H1 (cell line): ENCODE measurements at regions not wholly inside any gene's neighbourhood (a gene's known extent, or its start where the extent isn't known, plus 50 kb on each side); places are given as distances from the start of the nearest gene placed in this dataset.

Source experiments
- CTCF ChIA-PET: fragments of 300-600 bp; sonication (Branson Sonifier 250); formaldehyde crosslinking; loops from one replicate; lab custom pipeline; 2021; ENCODE audit not compliant: partially characterized antibody; lab: Charles Lee
- POLR2A ChIA-PET: fragments of 300-600 bp; sonication (Branson Sonifier 250); formaldehyde crosslinking; loops from one replicate; lab custom pipeline; 2021; ENCODE audit warnings: inconsistent platforms; ENCODE audit not compliant: partially characterized antibody; lab: Charles Lee
- DNase-seq, 2 experiments: peaks; one replicate each; pipeline versions ENCODE4 v3.0.0 to v3.0.0-alpha.2; 2010 to 2022; ENCODE audit warnings: low spot score in 2 of 2, low read depth in 1 of 2, mixed read lengths in 1 of 2
- FAIRE-seq: peaks from 2 replicates; lab custom pipeline; 2011; peaks lifted over from hg19 to GRCh38; lab: Jason Lieb, UNC
- H2AFZ ChIP-seq: 2 replicates; pipeline ENCODE4 v1.8.1; 2012; ENCODE audit warnings: low read length, inconsistent platforms
- H2AK5ac ChIP-seq: 2 replicates; pipeline ENCODE4 v1.6.1; 2013; ENCODE audit warnings: low read depth, low read length
- H2BK120ac ChIP-seq: replicated peaks from 2 replicates; pipeline ENCODE3; 2013; ENCODE audit warnings: low read depth, low read length, inconsistent platforms
- H2BK12ac ChIP-seq: 2 replicates; pipeline ENCODE4 v1.6.1; 2013; ENCODE audit warnings: low read depth, low read length
- H2BK15ac ChIP-seq: 2 replicates; pipeline ENCODE4 v1.6.1; 2013; ENCODE audit warnings: low read length
- H2BK20ac ChIP-seq: 2 replicates; pipeline ENCODE4 v1.6.1; 2013; ENCODE audit warnings: low read length
- H2BK5ac ChIP-seq: 2 replicates; pipeline ENCODE4 v1.6.1; 2013; ENCODE audit warnings: low read depth, low read length
- H3K14ac ChIP-seq: 2 replicates; pipeline ENCODE4 v1.6.1; 2013; ENCODE audit warnings: inconsistent platforms; ENCODE audit not compliant: insufficient read length
- H3K18ac ChIP-seq: 2 replicates; pipeline ENCODE4 v1.6.1; 2013; ENCODE audit warnings: low read length; ENCODE audit errors: extremely low read depth
- H3K23ac ChIP-seq: 2 replicates; pipeline ENCODE4 v1.6.1; 2013; ENCODE audit warnings: inconsistent platforms; ENCODE audit not compliant: insufficient read length
- H3K23me2 ChIP-seq: 2 replicates; pipeline ENCODE4 v1.6.1; 2013; ENCODE audit warnings: low read depth, low read length
- H3K27ac ChIP-seq: 2 replicates; pipeline ENCODE4 v1.6.1; 2011; ENCODE audit warnings: low read depth, low read length, inconsistent platforms
- H3K27me3 ChIP-seq, 4 experiments: replicated peaks in 1 of 4; 1 replicate in 1 of 4; 2 replicates in 3 of 4; pipeline versions ENCODE4 v1.6.1 to v1.8.1; 2011 to 2013; ENCODE audit warnings: low read length in 3 of 4, mild to moderate bottlenecking in 3 of 4, inconsistent platforms in 2 of 4, mixed read lengths in 2 of 4, moderate library complexity in 1 of 4; ENCODE audit not compliant: control insufficient read depth in 3 of 4, insufficient read depth in 3 of 4; ENCODE audit errors: extremely low read depth in 1 of 4
- H3K36me3 ChIP-seq, 4 experiments: 2 replicates each; pipeline versions ENCODE4 v1.6.1 to v1.8.1; 2011 to 2013; ENCODE audit warnings: mild to moderate bottlenecking in 4 of 4, low read length in 3 of 4, moderate library complexity in 2 of 4, control low read depth in 1 of 4, inconsistent platforms in 1 of 4; ENCODE audit not compliant: insufficient read depth in 4 of 4, control insufficient read depth in 2 of 4
- H3K4ac ChIP-seq: replicated peaks from 2 replicates; pipeline ENCODE3; 2013; ENCODE audit warnings: low read length, low read depth, mixed read lengths, inconsistent platforms; ENCODE audit not compliant: insufficient read length
- H3K4me1 ChIP-seq, 4 experiments: replicated peaks in 1 of 4; 1 replicate in 1 of 4; 2 replicates in 3 of 4; pipeline versions ENCODE4 v1.6.1 to v1.8.1; 2011 to 2013; ENCODE audit warnings: low read length in 3 of 4, inconsistent platforms in 2 of 4, mixed read lengths in 1 of 4; ENCODE audit not compliant: insufficient read depth in 4 of 4, control insufficient read depth in 3 of 4
- H3K4me2 ChIP-seq, 2 experiments: 2 replicates each; pipeline versions ENCODE4 v1.6.1 to v1.8.1; 2011 to 2013; ENCODE audit warnings: low read depth in 2 of 2, low read length in 2 of 2, control low read depth in 1 of 2, inconsistent platforms in 1 of 2, mild to moderate bottlenecking in 1 of 2; ENCODE audit not compliant: insufficient read depth in 1 of 2
- H3K4me3 ChIP-seq, 4 experiments: fragments of 200-600, 300-600 bp in 1 of 4; sonication (generic), shearing (Covaris generic), sonication (Bioruptor Twin) in 1 of 4; 2 replicates each; pipeline versions ENCODE4 v1.5.1 to v1.8.1; 2011 to 2016; ENCODE audit warnings: low read length in 4 of 4, low read depth in 3 of 4, control low read depth in 2 of 4, inconsistent platforms in 2 of 4, mild to moderate bottlenecking in 2 of 4, mixed read lengths in 1 of 4, moderate library complexity in 1 of 4; ENCODE audit not compliant: insufficient read depth in 2 of 4; ENCODE audit errors: extremely low read depth in 1 of 4
- H3K56ac ChIP-seq: replicated peaks from 2 replicates; pipeline ENCODE3; 2013; ENCODE audit warnings: low read depth, mild to moderate bottlenecking, mixed read lengths, low read length, inconsistent platforms; ENCODE audit not compliant: insufficient read length
- H3K79me1 ChIP-seq: 2 replicates; pipeline ENCODE4 v1.6.1; 2013; ENCODE audit warnings: low read depth, low read length, control low read depth
- H3K79me2 ChIP-seq, 2 experiments: 2 replicates each; pipeline versions ENCODE4 v1.6.1 to v1.8.1; 2012 to 2013; ENCODE audit warnings: low read length in 2 of 2, mild to moderate bottlenecking in 2 of 2, inconsistent platforms in 1 of 2; ENCODE audit not compliant: insufficient read depth in 2 of 2, control insufficient read depth in 1 of 2
- H3K9ac ChIP-seq, 4 experiments: replicated peaks in 1 of 4; 1 replicate in 1 of 4; 2 replicates in 3 of 4; pipeline versions ENCODE4 v1.6.1 to v1.8.1; 2011 to 2013; ENCODE audit warnings: low read depth in 3 of 4, low read length in 3 of 4, control low read depth in 2 of 4, mild to moderate bottlenecking in 2 of 4, moderate library complexity in 2 of 4, inconsistent platforms in 1 of 4; ENCODE audit errors: extremely low read depth in 1 of 4
- H3K9me3 ChIP-seq, 2 experiments: 2 replicates each; pipeline versions ENCODE4 v1.6.1 to v1.8.1; 2012 to 2013; ENCODE audit warnings: mild to moderate bottlenecking in 2 of 2, moderate library complexity in 2 of 2, control low read depth in 1 of 2, inconsistent platforms in 1 of 2, low read depth in 1 of 2, low read length in 1 of 2, mixed read lengths in 1 of 2; ENCODE audit not compliant: insufficient read depth in 2 of 2
- H4K20me1 ChIP-seq, 2 experiments: replicated peaks in 1 of 2; 2 replicates each; pipeline versions ENCODE3 to v1.8.1; 2011 to 2013; ENCODE audit warnings: inconsistent platforms in 2 of 2, low read length in 2 of 2, mild to moderate bottlenecking in 1 of 2; ENCODE audit not compliant: insufficient read depth in 2 of 2, control insufficient read depth in 1 of 2
- H4K5ac ChIP-seq: 2 replicates; pipeline ENCODE4 v1.6.1; 2013; ENCODE audit warnings: low read length, low read depth, mixed read lengths, inconsistent platforms; ENCODE audit not compliant: insufficient read length
- H4K8ac ChIP-seq: 2 replicates; pipeline ENCODE4 v1.8.0; 2013; ENCODE audit warnings: mild to moderate bottlenecking, moderate library complexity, low read length, inconsistent platforms; ENCODE audit not compliant: insufficient read depth; ENCODE audit errors: extremely low read depth
- H4K91ac ChIP-seq: replicated peaks from 2 replicates; pipeline ENCODE3; 2013; ENCODE audit warnings: low read length, mixed read lengths, inconsistent platforms; ENCODE audit not compliant: insufficient read length
- CBX5 ChIP-seq: fragments of 300-800, 300-1000 bp; sonication (generic); IDR thresholded peaks from 2 replicates; pipeline ENCODE4 v1.7.1; 2016; ENCODE audit warnings: antibody characterized with exemption, low read length, low read depth
- CHD2 ChIP-seq: IDR thresholded peaks from 2 replicates; pipeline ENCODE4 v1.6.1; 2012; ENCODE audit warnings: low read length, improper control_type of control experiment
- NANOG ChIP-seq: IDR thresholded peaks from 2 replicates; pipeline ENCODE4 v1.6.1; 2011; ENCODE audit warnings: low read length, low read depth, mild to moderate bottlenecking, inconsistent platforms; ENCODE audit not compliant: insufficient read depth, poor library complexity, severe bottlenecking
- PHF8 ChIP-seq: fragments of 200-600 bp; sonication (generic); conservative IDR thresholded peaks from 2 replicates; pipeline ENCODE4 v1.7.1; 2012; ENCODE audit warnings: low read depth, mild to moderate bottlenecking, inconsistent platforms, low read length, moderate library complexity
- RFX5 ChIP-seq: IDR thresholded peaks from 2 replicates; pipeline ENCODE4 v1.6.1; 2011; ENCODE audit warnings: low read depth, low read length, improper control_type of control experiment, borderline replicate concordance
- RNF2 ChIP-seq: fragments of 200-900, 300-1000 bp; sonication (generic); IDR thresholded peaks from 2 replicates; pipeline ENCODE4 v1.7.1; 2016; ENCODE audit warnings: borderline replicate concordance, low read depth, mild to moderate bottlenecking, antibody characterized with exemption, low read length; ENCODE audit not compliant: poor library complexity, severe bottlenecking; ENCODE audit errors: missing control alignments
- SAP30 ChIP-seq: fragments of 300-600 bp; sonication (generic); IDR thresholded peaks from 2 replicates; pipeline ENCODE4 v1.7.1; 2012; ENCODE audit warnings: low read length, moderate library complexity, mild to moderate bottlenecking, inconsistent platforms; ENCODE audit not compliant: insufficient read depth, insufficient replicate concordance
- SIN3A ChIP-seq, 2 experiments: IDR thresholded peaks in 1 of 2; conservative IDR thresholded peaks in 1 of 2; 2 replicates each; pipeline ENCODE4 v1.6.1; 2011 to 2012; ENCODE audit warnings: low read length in 2 of 2, improper control_type of control experiment in 1 of 2, low read depth in 1 of 2, mild to moderate bottlenecking in 1 of 2
- SIRT6 ChIP-seq: IDR thresholded peaks from one replicate; pipeline ENCODE4 v1.7.1; 2012; ENCODE audit warnings: low read length, inconsistent platforms
- YY1 ChIP-seq: IDR thresholded peaks from 2 replicates; pipeline ENCODE4 v1.6.1; 2011; ENCODE audit warnings: low read depth, mild to moderate bottlenecking, low read length
- WGBS, 2 experiments: shearing (Covaris generic) in 1 of 2; methylation state at CpG; one replicate each; pipeline versions ENCODE4 v1.1.6 to v1.1.7; 2013 to 2015; ENCODE audit warnings: low lambda C conversion rate in 2 of 2, mixed read lengths in 2 of 2, inconsistent platforms in 1 of 2, low coverage in 1 of 2, missing lambda C conversion rate in 1 of 2; ENCODE audit not compliant: insufficient replicate concordance in 2 of 2, insufficient coverage in 1 of 2, insufficient read length in 1 of 2; ENCODE audit errors: extremely low coverage in 1 of 2, missing lambda C conversion rate in 1 of 2; 5-methylcytosine and 5-hydroxymethylcytosine counted together

GRCh38 chr13:88651531-88651930, 980.4 kb downstream of the SLITRK5 start:
- H3K4me2 ChIP-seq = no peak overlapping the region
- H3K4ac ChIP-seq = no peak overlapping the region
- no peak overlapping the region for H2BK12ac ChIP-seq
- H4K91ac ChIP-seq = no peak overlapping the region
- POLR2A ChIA-PET = no interaction called here
- H3K79me1 ChIP-seq = no peaks in the 10 kb centered on the region
- no peak overlapping the region for H3K56ac ChIP-seq
- no peaks in the 10 kb centered on the region for H3K27me3 ChIP-seq
- no peaks in the 10 kb centered on the region for H4K20me1 ChIP-seq
- H3K27ac ChIP-seq = no peak overlapping the region
- no peaks in the 10 kb centered on the region; a peak in 1 of 7 replicates for H3K4me1 ChIP-seq
- H3K23ac ChIP-seq = no peak overlapping the region
- H2BK15ac ChIP-seq = no peak overlapping the region
- no peak for FAIRE-seq
- 91% methylated on average over 5 of the region's 5 CpGs; no CpG with 5 or more reads in 1 of the 2 experiments for WGBS, 2 experiments
- H2BK120ac ChIP-seq = no peak overlapping the region
- no peak overlapping the region for H3K4me3 ChIP-seq
- H2BK5ac ChIP-seq = no peak overlapping the region
- no peak overlapping the region for H3K9ac ChIP-seq
- no peak overlapping the region for H2AFZ ChIP-seq
- H3K9me3 ChIP-seq = no peaks in the 10 kb centered on the region
- CTCF ChIA-PET = no interaction called here
- H3K18ac ChIP-seq = no peak overlapping the region
- no peak overlapping the region for H3K14ac ChIP-seq
- H2AK5ac ChIP-seq = no peak overlapping the region
- H3K79me2 ChIP-seq = no peaks in the 10 kb centered on the region
- DNase-seq = no peak
- H3K23me2 ChIP-seq = no peaks in the 10 kb centered on the region
- no peak overlapping the region for H4K8ac ChIP-seq
- H3K36me3 ChIP-seq = no peaks in the 10 kb centered on the region
- H2BK20ac ChIP-seq = no peak overlapping the region
- no peak overlapping the region for H4K5ac ChIP-seq
- no peak for TF ChIP-seq PHF8
- TF ChIP-seq YY1 = no peak
- TF ChIP-seq RNF2 = no peak
- TF ChIP-seq CBX5 = no peak
- no peak for TF ChIP-seq NANOG
- TF ChIP-seq CHD2 = no peak
- TF ChIP-seq SIN3A (conservative IDR thresholded peaks at IDR 0.05 in 1 of 2, IDR thresholded peaks at IDR 0.05 in 1 of 2; ENCODE audit: low read depth in 1 of 2, low read length in 2 of 2) = no peak
- no peak for TF ChIP-seq SIRT6
- TF ChIP-seq RFX5 = no peak
- no peak for TF ChIP-seq SAP30
